ENCODE measurements at regions not wholly inside any gene's neighbourhood (a gene's known extent, or its start where the extent isn't known, plus 50 kb on each side); places are given as distances from the start of the nearest gene placed in this dataset.
"Not testable (repeated sequence)": the region's sequence is repeated elsewhere in the genome, so short reads cannot be mapped to it uniquely, and the experiment has no call there.

GRCh38 chr3:161602475-161602874 is 105.9 kb downstream of the OTOL1 start:
- DNase-seq, result no peak

DNA sequence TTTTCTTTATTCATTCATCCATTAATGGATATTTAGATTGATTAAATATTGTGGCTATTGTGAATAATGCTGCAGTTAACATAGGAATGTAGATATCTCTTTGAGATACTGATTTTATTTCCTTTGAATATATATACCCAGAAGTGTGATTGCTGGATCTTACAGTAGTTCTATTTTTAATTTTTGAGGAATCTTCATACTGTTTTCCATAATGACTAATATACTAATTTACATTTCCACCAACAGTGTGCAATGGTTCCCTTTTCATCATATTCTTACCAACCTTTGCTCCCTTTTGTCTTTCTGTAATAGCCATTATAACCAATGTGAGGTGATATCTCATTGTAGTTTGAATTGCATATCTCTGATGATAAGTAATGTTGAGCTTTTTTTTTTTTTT is 106.3 kb downstream of the OTOL1 start:
- DNase-seq, result no peak

- no peak for DNase-seq
Measured at GRCh38 chr3:161607056-161607455, 110.4 kb downstream of the OTOL1 start.

GRCh38 chr3:161619351-161619750 is 122.7 kb downstream of the OTOL1 start:
- no peak for DNase-seq

DNA sequence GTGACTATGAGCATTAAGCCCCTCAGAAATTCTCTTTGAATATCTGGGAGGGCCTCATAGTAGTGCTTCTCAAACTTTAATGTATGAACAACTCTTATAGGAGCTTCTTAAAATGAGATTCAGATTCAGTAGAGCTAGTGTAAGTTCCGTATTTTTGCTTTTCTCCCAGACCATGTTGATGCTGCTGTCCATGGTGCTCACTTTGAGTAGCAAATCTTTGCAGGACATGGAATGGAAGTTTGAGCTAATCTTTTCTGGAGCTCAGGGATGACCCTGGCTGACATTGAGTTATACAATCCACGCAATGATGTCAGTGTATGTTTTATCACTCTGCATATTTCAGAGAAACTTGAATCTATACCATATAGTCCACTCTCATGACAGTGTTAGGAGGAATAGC is 134.2 kb downstream of the OTOL1 start:
- no peak for DNase-seq

DNA sequence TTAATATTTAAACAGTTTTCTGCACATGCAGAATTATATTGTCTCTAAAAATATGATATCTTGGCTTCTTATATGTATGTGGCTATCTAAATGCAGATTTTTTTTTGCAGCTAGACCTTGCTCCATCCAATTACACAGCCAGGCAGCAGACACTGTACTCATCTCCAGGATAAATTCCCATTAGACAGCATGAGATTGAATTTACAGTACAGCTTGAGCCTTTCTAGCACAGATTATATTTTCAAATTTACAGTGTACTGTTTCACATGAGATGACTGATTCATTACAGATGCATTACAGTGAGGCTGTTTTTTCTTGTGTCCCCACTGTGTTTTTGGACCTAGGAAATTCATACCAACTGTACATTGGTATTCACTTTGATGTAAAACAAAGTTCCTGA is 134.9 kb downstream of the OTOL1 start:
- no peak for DNase-seq

- DNase-seq, result no peak
Measured at GRCh38 chr3:161637559-161637958, 141.0 kb downstream of the OTOL1 start.

DNA sequence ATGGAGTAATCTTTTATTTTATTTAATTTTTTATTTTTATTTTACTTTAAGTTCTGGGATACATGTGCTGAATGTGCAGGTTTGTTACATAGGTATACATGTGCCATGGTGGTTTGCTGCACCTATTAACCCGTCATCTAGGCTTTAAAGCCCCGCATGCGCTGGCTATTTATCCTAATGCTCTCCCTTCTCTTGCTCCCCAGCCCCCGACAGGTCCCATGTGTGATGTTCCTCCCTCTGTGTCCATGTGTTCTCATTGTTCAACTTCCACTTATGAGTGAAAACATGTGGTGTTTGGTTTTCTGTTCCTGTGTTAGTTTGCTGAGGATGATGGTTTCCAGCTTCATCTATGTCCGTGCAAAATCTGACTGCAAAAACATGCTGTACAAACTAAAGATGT is 142.5 kb downstream of the OTOL1 start:
- not testable (repeated sequence) for DNase-seq

GRCh38 chr3:161640181-161640580 is 143.6 kb downstream of the OTOL1 start:
- no peak for DNase-seq

- no peak for DNase-seq
Measured at GRCh38 chr3:161641287-161641686, 144.7 kb downstream of the OTOL1 start.

GRCh38 chr3:161644891-161645635 is 148.5 kb downstream of the OTOL1 start:
- DNase-seq, result no peak

GRCh38 chr3:161647936-161648470 is 151.4 kb downstream of the OTOL1 start:
- DNase-seq, result no peak

- no peak for DNase-seq
Measured at GRCh38 chr3:161649900-161650484, 153.4 kb downstream of the OTOL1 start.

GRCh38 chr3:161657786-161658185 is 161.2 kb downstream of the OTOL1 start:
- DNase-seq, result no peak

DNA sequence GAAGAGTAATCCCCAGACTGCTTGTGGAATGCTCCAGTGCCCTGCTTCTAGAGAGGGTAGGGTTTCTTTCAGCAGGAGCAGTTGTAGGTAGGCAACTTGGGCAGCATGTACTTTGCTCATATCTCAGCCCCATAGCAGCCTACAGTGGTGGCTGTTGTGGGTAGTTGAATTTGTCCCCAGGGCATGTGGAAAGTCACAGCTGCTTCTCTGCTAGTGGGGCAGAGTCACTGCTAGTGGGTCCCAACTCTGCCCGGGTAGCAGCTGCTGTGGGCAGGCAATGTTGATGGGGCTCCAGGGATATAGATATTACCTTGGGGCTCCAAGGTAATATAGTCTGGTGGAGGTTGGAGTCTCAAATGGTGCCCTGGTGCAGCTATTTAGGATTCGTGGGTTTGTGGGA is 174.5 kb downstream of the OTOL1 start:
- no peak for DNase-seq

DNA sequence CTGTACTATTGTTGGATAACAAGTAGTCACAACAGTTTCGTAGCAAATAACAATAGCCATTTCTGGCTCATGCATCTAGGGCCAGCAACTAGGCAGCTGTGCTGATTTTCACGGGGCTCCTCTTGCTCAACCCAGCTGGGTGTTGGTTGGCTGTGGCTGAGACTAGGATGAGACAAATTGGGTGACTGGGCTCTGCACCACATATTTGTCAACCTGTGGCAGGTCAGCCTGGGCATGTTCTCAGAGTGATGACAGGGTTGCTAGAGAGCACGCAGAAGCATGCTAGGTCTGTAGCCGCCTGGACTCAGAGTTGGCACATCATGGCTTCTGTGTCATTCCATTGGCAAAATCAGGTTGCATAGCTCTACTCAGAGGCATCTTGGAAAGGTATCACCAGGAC is 175.9 kb downstream of the OTOL1 start:
- no peak for DNase-seq

DNA sequence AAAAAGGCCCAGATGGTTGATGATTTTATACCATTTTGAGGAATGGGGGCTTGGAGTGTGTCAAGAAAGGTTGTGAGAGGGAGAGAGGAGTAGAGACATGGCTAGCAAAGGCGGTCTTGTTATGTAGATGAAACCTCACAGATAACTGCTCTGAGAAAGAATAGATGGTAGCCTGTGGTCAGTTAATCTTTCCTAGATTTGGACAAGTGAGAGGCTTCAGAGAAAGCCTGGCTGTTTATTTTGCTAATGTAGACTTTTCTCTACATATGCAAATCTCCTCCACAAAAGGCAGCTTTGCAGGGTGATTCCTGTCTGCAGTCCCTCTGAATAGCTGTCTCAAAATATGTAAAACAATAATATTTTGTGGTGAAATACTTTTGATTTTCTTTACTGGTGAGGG is 177.3 kb downstream of the OTOL1 start:
- DNase-seq, result no peak

DNA sequence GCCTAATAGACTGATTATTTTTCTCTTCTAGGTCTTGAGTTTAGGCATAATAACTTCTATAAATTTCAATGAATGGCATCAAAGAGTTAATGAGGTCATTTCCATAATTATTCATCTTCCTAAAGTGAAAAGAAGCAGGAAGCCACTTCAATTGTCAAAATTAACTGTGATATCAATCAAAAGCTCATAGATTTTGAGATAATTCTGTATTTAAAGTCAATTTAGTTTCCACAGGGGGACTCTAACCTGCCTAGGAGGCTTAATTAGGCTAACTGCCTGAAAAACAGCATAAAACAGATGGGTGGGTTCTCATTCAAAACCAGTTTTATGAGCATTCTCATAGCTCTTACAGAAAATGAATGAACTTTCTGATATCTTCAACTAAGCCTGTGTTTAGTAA is 177.8 kb downstream of the OTOL1 start:
- no peak for DNase-seq

DNA sequence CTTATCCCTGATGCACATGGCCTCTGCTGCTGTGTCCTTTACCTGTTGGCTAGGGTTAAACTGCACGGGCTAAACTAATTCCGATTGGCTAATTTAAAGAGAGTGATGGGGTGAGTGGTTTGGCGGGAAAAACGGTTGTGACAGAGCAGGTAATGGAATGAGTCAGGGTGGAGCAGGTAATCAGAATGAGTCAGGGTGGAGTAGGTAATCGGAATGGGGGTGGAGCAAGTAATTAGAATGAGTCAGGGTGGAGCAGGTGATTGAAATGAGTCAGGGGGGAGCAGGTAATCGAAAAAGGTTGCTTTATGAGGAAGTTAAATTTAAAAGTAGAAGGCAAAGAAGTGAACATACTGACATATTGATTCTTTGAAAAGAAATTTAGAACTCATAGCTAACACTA is 185.2 kb downstream of the OTOL1 start:
- not testable (repeated sequence) for DNase-seq

DNA sequence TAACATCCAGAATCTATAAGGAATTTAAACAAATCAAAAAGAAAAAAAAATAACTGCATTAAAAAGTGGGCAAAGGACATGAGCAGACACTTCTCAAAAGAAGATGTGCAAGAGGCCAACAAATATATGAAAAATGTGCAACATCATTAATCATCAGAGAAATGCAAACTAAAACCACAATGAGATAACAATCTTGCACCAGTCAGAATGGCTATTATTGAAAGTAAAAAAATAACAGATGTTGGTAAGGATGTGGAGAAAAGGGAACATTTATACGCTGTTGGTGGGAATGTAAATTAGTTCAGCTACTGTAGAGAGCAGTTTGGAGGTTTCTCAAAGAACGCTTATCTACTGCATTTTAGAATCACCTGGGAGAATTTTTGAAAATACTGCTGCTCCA is 186.1 kb downstream of the OTOL1 start:
- no peak for DNase-seq

DNA sequence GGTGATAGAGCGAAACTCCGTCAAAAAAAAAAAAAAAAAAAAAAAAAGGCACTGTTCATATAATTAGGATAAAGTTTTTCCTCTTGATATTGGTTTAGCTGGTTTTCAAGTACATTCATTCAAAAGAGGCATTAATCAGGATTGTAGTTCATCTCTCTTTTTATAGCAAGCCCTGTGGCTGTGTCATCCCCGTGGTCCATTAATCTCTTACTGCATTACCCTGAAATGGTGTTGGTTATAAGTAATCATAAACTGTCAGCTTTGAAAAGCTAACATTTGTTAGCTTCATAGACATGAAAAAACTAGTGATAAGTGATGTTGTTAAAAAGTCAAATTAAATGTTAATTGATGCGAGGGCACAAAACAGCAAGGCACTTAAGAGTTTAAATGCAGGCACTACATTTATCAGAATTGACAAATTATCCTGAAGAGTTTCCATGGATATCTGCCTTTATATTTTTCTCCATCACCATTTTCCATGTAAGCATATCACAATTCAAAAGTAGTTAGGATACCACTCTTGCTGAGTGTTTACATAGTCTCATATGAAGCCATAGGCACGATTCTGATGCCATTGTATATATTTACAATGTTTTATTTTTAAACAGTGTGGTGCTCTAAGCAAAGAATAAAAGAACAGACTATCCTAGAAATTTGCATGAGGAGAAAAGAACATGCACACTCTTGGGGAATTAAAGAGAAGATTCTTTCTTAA is 193.1 kb downstream of the OTOL1 start:
- DNase-seq, result no peak

- DNase-seq, result no peak
Measured at GRCh38 chr3:161690299-161690620, 193.7 kb downstream of the OTOL1 start.

DNA sequence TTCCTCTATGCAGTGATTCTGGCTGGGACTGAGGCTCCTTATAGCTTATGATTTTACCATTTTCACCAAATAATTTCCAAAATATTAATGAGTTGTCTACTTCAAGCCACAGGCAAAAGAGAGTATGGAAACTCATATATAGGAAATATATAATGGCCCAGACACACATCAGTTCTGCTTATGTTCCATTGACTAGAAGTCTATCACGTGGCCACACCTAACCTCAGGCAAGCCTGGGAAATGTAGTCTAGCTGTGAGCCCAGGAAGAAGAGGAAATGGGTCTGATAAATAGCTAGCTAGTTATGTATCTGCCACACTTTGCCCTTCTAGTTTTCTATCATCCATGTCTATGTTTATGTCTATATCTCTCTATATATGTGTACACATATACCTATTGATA is 195.1 kb downstream of the OTOL1 start:
- no peak for DNase-seq

Data from NCI-H146 (cell line).